ENCODE measurements at regions not wholly inside any gene's neighbourhood (a gene's known extent, or its start where the extent isn't known, plus 50 kb on each side); places are given as distances from the start of the nearest gene placed in this dataset.

DNA sequence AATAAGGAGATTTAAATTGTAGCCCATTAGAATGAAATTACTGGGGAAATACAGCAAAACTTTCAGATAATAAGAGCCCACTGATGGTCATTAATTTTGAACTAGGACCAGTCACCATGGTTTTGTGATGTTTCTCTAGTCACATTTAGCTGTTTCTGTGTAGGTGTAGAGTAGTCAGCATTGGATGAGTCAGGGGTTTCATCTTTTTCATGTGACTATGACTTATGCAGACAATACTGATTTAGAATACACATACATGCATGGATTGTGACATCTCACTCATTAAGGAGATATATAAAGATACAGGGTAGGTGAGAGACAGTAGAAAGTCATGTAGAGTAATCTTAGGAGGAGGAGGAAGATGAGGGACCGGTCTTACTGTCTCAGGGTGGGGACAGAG lies 1192.7 kb downstream of the KCNT2 start:
- Histone ChIP-seq H3K27ac (ENCODE audit: extremely low read depth, low read depth, low read length) (no peak overlapping the region), H3K9me1 (ENCODE audit: control insufficient read depth, insufficient read depth, low read length) (no peaks in the 10 kb centered on the region), H3K4me3 (no peak overlapping the region), H3K4me2 (ENCODE audit: insufficient read depth, low read length) (no peak overlapping the region), H3K27me3 (ENCODE audit: control insufficient read depth in 2 of 2, insufficient read depth in 2 of 2, low read length in 2 of 2) (no peaks in the 10 kb centered on the region), H3K4me1 (replicated peaks in 1 of 2; ENCODE audit: control insufficient read depth in 2 of 2, insufficient read depth in 2 of 2, low read length in 2 of 2) (no peaks in the 10 kb centered on the region), H3K36me3 (ENCODE audit: control insufficient read depth, insufficient read depth, low read length) (no peaks in the 10 kb centered on the region), H3K79me2 (ENCODE audit: control insufficient read depth, insufficient read depth, low read length) (no peaks in the 10 kb centered on the region), H3K9me3 (replicated peaks; ENCODE audit: control insufficient read depth, insufficient read depth, low read depth, low read length) (no peaks in the 10 kb centered on the region), H2AFZ (ENCODE audit: low read depth, low read length) (no peak overlapping the region), H3K9ac (ENCODE audit: insufficient read depth in 1 of 2, low read depth in 2 of 2, low read length in 2 of 2) (no peak overlapping the region), H4K20me1 (replicated peaks; ENCODE audit: control insufficient read depth, insufficient read depth, low read length) (no peaks in the 10 kb centered on the region)
- DNase-seq (ENCODE audit: extremely low read depth in 1 of 4, low spot score in 3 of 4) (no peak), ATAC-seq (no peak), FAIRE-seq (no peak)
- POLR2A ChIA-PET = no interaction called here
- BruUV-seq (replicated peaks) = no TSS peak
- TF ChIP-seq TSC22D4 (tag; IDR thresholded peaks at IDR 0.05) (no peak), ZNF41 (CRISPR knock-in tag; conservative IDR thresholded peaks at IDR 0.05) (no peak)
- TF ChIP-seq, protein P1, sequence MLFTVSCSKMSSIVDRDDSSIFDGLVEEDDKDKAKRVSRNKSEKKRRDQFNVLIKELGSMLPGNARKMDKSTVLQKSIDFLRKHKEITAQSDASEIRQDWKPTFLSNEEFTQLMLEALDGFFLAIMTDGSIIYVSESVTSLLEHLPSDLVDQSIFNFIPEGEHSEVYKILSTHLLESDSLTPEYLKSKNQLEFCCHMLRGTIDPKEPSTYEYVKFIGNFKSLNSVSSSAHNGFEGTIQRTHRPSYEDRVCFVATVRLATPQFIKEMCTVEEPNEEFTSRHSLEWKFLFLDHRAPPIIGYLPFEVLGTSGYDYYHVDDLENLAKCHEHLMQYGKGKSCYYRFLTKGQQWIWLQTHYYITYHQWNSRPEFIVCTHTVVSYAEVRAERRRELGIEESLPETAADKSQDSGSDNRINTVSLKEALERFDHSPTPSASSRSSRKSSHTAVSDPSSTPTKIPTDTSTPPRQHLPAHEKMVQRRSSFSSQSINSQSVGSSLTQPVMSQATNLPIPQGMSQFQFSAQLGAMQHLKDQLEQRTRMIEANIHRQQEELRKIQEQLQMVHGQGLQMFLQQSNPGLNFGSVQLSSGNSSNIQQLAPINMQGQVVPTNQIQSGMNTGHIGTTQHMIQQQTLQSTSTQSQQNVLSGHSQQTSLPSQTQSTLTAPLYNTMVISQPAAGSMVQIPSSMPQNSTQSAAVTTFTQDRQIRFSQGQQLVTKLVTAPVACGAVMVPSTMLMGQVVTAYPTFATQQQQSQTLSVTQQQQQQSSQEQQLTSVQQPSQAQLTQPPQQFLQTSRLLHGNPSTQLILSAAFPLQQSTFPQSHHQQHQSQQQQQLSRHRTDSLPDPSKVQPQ (CRISPR knock-in tag; IDR thresholded peaks at IDR 0.05; ENCODE audit: borderline replicate concordance) = no peak
- WGBS (ENCODE audit: insufficient coverage, low coverage, missing lambda C conversion rate) = 11% methylated on average over 1 of the region's 1 CpG
- CTCF ChIA-PET (ENCODE audit: low intra/inter-chr PET ratio) = no interaction called here
- in situ Hi-C loops (cut with MboI) (no loop called here), intact Hi-C loops (cut with micrococcal nuclease) (no loop called here)

DNA sequence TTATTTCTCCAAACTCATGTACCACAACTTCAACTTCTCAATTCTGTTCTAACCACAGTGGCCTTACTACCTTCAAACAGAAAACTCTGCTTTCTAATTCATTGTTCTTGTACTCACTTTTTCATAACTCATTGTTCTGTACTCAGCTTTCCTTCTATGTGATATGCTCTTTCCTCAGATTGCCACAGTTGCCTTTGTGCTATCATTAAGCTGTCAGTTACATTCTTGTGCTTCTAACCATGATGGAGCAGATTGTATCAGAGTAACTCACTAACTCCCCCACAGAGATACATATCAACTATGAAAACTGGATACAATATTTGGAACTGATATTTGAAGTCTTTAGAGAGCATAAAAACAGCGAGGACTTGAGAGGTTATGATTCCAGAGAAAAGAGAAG lies 1213.7 kb downstream of the KCNT2 start:
- Histone ChIP-seq H3K4me3 (no peak overlapping the region), H3K9me3 (replicated peaks; ENCODE audit: control insufficient read depth, insufficient read depth, low read depth, low read length) (no peaks in the 10 kb centered on the region; the same call in none of the 2 replicates), H3K79me2 (ENCODE audit: control insufficient read depth, insufficient read depth, low read length) (no peaks in the 10 kb centered on the region), H4K20me1 (replicated peaks; ENCODE audit: control insufficient read depth, insufficient read depth, low read length) (no peaks in the 10 kb centered on the region), H3K36me3 (ENCODE audit: control insufficient read depth, insufficient read depth, low read length) (no peaks in the 10 kb centered on the region), H3K9me1 (ENCODE audit: control insufficient read depth, insufficient read depth, low read length) (no peaks in the 10 kb centered on the region), H2AFZ (ENCODE audit: low read depth, low read length) (no peak overlapping the region), H3K9ac (ENCODE audit: insufficient read depth in 1 of 2, low read depth in 2 of 2, low read length in 2 of 2) (no peak overlapping the region), H3K4me1 (replicated peaks in 1 of 2; ENCODE audit: control insufficient read depth in 2 of 2, insufficient read depth in 2 of 2, low read length in 2 of 2) (no peaks in the 10 kb centered on the region), H3K4me2 (ENCODE audit: insufficient read depth, low read length) (no peak overlapping the region), H3K27ac (ENCODE audit: extremely low read depth, low read depth, low read length) (no peak overlapping the region), H3K27me3 (ENCODE audit: control insufficient read depth in 2 of 2, insufficient read depth in 2 of 2, low read length in 2 of 2) (no peaks in the 10 kb centered on the region)
- in situ Hi-C loops (cut with MboI) (no loop called here), intact Hi-C loops (cut with micrococcal nuclease) (no loop called here)
- FAIRE-seq (peak; percentile 61), ATAC-seq (no peak), DNase-seq (ENCODE audit: extremely low read depth in 1 of 4, low spot score in 3 of 4) (no peak)
- ChIA-PET CTCF (ENCODE audit: low intra/inter-chr PET ratio) (no interaction called here), POLR2A (no interaction called here)
- 0% methylated on average over 1 of the region's 1 CpG for WGBS (ENCODE audit: insufficient coverage, low coverage, missing lambda C conversion rate)
- BruUV-seq (replicated peaks) = no TSS peak
- no peak for TF ChIP-seq RFX7 (CRISPR knock-in tag; IDR thresholded peaks at IDR 0.05)
- TF ChIP-seq, protein P2, sequence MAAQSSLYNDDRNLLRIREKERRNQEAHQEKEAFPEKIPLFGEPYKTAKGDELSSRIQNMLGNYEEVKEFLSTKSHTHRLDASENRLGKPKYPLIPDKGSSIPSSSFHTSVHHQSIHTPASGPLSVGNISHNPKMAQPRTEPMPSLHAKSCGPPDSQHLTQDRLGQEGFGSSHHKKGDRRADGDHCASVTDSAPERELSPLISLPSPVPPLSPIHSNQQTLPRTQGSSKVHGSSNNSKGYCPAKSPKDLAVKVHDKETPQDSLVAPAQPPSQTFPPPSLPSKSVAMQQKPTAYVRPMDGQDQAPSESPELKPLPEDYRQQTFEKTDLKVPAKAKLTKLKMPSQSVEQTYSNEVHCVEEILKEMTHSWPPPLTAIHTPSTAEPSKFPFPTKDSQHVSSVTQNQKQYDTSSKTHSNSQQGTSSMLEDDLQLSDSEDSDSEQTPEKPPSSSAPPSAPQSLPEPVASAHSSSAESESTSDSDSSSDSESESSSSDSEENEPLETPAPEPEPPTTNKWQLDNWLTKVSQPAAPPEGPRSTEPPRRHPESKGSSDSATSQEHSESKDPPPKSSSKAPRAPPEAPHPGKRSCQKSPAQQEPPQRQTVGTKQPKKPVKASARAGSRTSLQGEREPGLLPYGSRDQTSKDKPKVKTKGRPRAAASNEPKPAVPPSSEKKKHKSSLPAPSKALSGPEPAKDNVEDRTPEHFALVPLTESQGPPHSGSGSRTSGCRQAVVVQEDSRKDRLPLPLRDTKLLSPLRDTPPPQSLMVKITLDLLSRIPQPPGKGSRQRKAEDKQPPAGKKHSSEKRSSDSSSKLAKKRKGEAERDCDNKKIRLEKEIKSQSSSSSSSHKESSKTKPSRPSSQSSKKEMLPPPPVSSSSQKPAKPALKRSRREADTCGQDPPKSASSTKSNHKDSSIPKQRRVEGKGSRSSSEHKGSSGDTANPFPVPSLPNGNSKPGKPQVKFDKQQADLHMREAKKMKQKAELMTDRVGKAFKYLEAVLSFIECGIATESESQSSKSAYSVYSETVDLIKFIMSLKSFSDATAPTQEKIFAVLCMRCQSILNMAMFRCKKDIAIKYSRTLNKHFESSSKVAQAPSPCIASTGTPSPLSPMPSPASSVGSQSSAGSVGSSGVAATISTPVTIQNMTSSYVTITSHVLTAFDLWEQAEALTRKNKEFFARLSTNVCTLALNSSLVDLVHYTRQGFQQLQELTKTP (IDR thresholded peaks at IDR 0.05; ENCODE audit: low read depth in 1 of 2, partially characterized antibody in 2 of 2) = no peak
- no peak for TF ChIP-seq FOXK1 (CRISPR knock-in tag; IDR thresholded peaks at IDR 0.05; ENCODE audit: borderline replicate concordance)
- TF ChIP-seq, protein P3, sequence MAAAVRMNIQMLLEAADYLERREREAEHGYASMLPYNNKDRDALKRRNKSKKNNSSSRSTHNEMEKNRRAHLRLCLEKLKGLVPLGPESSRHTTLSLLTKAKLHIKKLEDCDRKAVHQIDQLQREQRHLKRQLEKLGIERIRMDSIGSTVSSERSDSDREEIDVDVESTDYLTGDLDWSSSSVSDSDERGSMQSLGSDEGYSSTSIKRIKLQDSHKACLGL (CRISPR knock-in tag; IDR thresholded peaks at IDR 0.05; ENCODE audit: borderline replicate concordance, poor library complexity, severe bottlenecking) = no peak
- no peak for TF ChIP-seq ZFP30 (CRISPR knock-in tag; IDR thresholded peaks at IDR 0.05; ENCODE audit: borderline replicate concordance)
- no peak for TF ChIP-seq HDGF (IDR thresholded peaks at IDR 0.05)

Measured in K562 (cell line).